Left forelimb (tissue), 1 donor: ENCODE measurements at regions not wholly inside any gene's neighbourhood (a gene's known extent, or its start where the extent isn't known, plus 50 kb on each side); places are given as distances from the start of the nearest gene placed in this dataset.
"Not testable (repeated sequence)": the region's sequence is repeated elsewhere in the genome, so short reads cannot be mapped to it uniquely, and the experiment has no call there.

Experiments
- DNase-seq: peaks from one replicate; pipeline ENCODE4 v3.0.0-alpha.2; 2018; ENCODE audit warnings: low spot score

DNA sequence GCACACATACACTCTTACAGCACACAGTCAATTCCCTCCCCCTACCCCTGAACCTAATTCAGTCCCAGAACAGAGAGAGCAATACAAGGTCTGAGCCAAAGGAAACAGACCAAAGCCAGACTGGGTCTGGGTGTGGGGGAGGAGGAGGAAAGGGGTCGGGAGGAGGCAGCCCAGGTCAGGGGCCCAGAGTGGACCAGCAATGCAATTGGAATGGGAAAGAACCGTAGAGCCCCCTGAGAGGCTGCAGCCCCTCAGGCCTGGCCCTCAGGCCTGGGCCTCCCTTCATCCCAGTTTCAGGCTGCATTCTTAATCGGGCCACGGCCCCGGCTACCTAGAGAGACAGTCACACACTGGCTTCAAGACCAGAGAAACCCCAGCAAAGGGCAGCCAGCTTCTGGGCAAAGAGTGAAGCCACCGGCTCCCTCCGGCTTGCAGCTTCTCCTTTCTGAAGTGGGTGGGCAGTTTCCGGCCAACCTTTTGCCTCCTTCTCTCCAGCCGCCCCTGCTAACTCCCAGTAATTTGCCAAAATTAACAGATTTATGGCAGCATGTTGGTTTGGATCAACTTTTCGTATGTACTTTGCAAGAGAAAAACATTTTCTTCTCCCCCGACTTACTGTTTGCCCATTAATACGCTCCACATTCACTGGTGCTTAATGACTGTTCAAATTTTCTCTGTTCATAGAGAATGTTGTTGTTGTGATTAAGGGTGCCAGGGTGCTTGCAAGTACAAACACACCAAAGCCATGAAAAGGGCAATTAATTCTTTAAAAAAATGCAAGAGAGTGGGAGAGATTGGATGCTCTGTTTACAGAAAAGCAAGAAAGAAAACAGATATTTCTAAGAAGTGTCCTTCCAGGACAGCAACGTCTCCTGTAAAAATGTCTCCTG lies 488.3 kb downstream of the MN1 start:
- DNase-seq = no peak

DNA sequence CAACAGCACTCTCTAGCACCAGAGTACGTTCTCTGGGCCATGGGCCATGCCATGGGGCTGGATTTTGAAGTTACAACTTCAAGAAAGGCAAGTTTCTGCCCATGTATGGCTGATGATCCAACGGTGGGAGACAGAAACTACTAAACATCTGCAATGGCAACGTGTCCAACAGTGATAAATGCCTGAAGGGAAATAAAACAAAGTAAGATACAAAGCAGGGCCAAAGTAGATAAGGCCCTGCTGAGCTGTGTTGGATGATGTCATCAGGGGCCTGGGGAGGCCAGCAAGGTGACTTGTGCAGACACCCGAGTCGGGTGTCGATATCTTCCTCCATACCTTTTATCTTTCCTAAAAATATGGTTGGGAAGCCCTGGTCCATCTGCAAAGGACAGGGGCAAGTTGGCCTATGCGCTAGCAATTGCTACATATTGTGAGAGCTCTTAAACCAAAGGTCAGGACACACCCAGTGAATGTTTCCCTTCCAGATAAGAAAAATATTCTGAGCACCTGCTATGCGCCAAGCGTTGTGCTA lies 487.2 kb downstream of the MN1 start:
- DNase-seq = no peak

DNA sequence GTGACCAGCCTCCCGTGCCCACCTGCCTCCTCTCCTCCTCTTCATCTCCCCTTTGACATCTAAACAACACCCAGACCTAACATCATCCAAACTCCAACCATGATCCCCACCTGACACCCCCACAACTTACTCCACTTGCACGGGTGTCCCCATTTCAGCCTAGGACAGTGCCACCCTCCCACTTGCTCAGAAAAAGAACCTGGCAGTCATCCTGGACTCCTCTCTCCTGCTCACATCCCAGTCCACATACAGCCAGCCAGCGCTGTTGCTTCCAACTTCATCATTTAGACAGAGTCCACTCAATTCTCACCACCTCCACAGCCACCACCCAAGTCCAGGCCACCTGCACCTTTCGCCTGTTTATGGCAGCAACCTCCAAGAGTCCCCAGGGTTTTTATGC lies 485.7 kb downstream of the MN1 start:
- DNase-seq = no peak

DNA sequence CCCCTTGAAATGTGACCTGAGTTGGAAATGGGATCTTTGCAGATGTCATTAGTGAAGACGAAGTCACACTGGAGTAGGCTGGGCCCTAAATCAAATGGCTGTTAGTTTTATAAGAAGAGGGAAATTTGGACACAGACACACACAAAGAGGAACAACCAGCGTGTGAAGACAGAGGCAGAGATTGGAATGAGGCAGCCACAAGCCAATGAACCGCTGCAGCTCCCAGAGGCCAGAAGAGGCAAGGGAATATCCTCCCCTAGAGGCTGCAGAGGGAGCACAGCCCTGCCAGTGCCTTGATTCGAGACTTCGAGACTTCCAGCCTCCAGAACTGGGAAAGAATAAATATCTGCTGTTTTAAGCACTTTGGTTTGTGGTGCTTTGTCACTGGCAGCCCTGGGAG lies 484.5 kb downstream of the MN1 start:
- no peak for DNase-seq

DNA sequence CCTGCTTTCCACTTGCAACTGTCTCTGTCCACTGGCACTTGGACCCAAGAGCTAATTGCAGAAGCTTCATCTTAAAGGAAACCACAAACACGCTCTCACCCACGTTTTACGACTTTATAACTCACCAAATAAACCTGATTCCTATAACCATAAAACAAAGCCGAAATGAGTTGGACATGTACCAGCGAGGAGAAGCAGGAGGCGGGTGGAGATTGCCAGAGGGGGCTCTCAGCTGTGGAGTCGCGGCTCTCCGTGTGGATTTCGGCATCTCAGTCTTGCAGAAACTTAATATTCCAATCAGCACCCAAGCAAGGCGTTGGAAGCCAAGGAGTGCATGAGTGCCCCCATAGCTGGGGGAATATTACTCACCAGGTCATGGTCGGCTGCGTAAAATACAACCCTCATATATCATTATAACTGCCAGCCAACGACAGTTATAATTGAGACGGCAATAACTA lies 483.6 kb downstream of the MN1 start:
- peak; percentile 47 for DNase-seq

DNA sequence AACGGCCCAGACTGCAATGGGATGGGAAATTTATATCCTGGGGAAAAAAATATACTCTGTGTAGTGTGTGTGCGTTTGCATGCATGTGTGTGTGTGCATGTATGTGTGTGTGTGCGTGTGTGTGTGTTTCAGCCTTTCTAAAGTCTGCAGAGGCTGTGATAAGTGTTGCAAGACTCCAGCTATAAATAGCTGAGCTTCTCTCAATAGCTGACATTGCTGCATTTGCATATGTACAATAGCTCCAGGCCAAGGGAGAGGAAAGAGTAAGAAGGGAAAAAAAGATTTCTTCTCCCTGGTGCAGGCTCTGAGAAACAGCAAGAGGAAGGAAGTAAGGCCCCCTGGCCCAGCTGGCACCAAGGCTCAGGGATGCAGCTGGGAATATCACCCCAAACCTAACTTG lies 483.0 kb downstream of the MN1 start:
- DNase-seq = peak; percentile 60

DNA sequence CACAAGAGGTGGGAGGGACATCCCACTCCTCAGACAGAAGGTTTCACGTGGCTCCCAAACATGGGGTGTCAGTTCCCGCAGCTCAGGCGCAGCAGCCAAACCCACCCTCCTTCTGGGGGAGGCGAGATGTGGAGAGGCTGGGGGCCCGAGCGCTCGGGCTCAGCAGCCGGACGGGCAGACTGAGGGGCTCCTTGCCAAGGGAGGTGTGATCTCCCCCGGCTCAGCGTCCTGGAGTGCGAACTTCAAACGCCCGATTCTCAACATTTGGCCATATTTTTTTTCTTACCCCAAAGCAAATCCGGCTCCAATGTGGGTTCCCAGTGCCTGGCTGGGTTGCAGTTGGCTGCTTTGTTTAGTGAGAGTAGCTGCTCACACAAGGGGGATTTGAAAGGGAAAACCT lies 477.9 kb downstream of the MN1 start:
- no peak for DNase-seq

DNA sequence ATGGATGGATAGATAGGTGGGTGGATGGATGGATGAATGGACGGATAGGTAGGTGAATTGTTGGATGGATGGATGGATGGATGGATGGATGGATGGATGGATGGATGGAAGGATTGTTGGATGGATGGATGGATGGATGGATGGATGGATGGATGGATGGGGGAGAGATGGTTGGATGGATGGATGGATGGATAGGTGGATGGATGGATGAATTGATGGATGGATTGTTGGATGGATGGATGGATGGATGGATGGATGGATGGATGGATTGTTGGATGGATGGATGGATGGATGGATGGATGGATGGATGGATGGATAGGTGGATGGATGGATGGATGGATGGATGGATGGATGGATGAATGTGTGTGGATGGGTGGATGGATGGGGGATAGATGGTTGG lies 476.6 kb downstream of the MN1 start:
- DNase-seq = not testable (repeated sequence)

DNA sequence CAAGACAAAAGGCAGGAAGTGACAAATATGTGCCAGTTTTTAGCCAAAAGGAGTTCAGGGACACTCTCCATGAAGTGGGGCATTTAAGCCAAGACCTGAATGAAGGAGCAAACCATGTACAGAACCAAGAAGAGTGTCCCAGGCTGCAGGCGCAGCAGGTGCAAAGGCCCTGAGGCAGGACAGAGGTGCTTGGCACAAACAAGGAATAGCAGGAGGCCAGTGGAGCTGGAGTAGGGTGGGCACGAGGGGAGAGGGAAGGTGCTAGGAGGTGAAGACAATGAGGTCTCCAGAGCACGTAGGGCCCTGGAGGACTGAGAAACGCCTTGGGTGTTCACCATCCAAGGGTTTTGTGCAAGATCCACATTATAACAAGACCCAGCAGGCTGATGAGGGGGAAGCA lies 474.1 kb downstream of the MN1 start:
- no peak for DNase-seq

DNA sequence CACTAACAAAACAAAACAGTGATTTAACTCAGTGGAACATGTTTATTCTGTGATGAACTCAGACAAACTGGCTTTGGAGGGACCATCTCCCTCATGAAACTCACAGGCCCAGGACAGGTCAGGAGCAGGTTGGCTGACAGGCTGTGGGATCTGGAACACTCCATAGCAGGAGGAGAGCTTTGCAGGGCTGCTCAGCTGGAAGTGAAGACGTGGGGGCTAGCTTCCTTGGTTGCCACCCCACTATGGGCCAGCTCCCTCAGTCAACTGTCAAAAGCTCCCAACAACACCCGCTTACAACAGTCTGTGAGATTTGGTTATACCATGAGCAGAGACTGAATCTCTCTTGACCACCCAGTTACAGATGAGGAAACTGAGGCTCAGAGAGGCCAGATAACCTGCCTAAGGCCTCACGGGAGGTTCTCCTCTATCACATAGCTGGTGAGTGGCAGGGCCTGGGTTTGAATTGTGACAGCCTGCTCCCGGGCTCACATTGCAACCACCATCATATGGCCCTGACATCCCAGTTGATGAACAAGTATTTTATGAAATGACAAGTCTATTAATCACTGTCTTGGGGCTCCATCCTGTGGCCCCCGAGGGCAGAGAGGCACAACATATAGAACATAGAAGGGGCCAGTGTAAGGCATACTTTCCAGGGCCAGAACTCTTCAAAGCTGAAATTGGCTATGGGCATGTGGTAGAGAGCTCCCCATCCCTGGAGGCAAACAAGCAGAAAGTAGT lies 473.4 kb downstream of the MN1 start:
- DNase-seq = no peak

DNA sequence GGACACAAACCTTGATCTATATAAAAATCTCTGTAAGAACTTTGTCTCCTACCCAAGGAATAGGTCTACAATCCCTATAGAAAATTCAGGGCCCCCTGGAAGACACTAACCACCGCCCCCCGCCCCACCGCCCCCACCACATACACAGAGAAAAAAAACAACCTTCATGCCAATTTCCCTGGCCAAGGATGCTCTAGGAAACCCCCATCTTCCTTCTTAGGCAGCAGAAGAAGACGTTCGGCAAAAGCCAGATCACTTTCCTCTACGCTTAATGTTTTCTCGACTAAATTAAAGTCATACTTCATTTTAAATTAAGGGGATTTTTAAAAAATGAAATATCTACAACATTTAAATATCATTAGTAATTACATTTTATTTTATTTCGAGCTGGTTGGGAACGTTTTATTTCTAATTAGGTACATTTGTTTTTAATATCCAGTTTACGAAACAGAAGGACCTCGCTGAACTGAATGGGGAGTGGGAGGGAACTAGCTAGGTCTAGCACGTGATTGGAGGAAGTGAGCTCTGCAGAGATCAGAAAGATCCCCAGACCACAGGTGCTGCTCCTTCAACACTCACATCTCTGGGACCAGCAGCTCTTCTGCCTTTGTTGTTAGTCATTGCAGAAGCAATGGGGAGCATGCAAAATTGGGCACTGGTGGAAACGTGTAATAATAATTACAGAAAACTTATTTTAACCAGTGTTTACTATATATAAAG lies 472.3 kb downstream of the MN1 start:
- no peak for DNase-seq

DNA sequence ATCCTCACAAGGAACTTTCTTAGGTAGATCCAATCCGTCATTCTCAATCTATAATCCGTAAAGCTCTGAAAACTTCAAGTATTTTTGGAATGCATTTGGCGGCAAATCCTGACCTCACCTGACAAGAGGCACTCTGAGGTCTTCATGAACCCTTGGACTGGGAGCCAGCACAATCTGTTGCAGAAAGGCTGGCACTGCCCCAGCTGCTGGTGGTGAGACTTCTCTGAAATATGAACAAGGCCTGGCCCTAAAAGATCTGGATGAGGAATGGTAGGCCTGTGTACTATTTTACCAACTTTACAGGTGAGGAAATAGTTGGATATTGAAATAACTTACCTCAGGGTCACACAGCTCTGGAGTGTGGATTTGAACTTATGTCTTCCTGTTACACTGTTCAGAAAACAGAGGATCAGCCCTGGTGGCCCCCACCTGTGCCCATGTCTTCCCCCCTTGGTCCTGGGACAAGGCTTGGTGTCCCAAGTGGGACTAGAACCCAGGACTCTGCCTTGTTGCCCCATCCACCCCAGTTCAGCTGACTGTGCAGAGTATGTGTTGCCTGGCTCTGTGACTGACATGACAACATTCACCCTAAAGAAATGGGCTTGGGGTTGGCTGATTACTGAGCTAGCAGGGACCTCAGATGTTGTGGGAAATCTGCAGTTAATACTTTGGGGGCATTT lies 471.4 kb downstream of the MN1 start:
- no peak for DNase-seq

DNA sequence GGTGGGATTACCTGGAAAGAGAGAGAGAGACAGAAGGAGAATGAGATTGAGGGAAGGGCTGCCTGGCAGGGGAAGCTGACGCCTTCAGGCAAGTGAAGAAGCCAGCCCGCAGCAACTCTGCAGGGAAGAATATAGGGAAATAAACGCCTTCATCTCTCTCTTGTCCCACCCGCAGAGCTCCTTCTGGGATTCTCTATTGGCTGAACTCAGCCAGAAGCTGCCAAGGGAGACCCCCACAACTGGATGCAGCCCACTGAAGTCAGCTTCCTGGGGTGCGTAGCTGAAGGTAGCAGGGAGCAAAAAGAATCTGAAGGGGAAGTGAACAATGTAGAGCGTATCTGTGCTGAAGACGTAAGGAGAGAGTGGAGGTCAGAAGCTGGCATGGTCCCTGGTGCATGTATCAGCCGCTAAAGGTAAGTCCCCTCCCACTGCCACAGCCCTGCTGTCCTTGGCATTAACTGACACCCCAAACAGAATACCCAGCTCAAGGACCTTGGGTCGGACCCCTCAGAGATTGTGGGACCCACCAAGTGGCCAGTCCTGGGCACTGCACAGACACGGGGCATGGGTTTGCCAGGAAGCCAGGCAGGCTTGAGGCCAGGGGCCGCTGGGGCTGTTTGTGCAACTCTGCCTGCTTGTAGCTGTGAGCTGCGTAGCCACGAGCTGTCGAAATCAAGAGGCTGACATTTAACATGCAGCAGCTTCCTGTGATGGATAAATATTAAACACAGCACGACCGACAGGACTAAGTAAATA lies 469.9 kb downstream of the MN1 start:
- DNase-seq = no peak

DNA sequence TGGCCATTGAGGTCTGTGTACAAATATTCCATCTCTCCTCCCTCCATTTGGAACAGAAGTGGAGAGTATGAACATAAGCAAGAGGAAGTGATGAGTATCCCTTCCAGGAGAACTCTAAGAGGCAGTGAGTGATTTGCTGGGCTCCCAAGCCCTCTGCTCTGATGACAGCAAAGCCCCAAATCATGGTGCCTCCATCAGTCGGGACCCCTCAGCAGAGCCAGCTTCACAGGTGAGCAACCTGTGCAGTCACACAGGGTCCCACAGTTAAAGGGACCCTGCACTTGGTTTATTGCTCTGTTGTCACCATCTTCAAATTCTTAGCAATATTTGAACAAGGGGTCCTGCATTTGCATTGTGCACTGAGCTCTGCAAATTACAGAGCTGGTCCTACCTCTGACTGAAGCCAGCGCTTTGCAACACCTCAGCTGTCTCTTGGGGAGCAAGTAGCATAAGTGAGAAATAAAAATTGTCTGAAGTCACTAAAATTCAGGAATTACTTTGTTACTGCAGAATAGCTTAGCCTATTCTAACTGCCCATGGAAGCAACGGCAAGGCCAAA lies 466.4 kb downstream of the MN1 start:
- DNase-seq = no peak

DNA sequence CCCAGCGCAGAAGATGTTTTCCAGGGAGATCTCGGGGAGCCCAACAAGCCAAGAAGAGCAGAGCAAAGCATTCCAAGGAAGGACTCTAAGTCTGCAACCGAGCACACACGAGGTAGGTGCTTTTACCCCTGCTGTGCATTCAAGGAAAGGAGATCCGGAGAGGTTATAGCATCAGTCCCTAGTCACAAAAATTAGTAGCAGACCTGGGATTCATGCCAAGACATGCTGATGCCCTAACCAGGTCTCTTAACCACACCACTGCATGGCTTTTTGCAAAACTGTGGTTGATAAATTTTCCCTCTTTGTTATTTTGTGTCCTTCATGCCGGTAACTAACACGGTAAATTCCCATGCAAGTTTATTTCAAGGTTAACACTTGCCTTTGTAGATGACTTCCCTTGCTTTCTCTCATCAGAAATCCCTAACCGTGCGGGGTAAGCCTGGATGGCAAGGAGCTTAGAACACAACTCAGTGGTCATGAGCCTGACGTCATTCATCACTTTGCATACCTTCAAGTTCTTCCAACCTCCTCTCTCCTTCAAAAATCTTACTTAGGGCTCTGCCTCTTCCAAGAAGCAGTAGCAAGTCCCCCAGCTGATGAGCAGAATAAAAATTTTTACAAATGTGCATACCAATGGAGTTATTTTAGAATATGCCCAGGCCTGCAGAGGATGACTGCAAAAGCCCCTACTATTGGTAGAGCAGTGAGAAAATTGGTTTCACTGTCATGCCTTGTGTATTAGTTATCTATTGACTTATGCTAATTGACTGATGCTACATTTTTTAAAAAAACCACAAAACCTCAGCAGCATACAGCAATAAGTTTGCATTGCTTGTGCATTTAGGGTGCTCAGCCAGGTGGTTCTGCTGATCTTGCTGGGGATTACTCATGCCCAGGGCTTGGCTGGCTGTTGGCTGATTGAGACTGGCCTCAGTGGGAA lies 465.1 kb downstream of the MN1 start:
- DNase-seq = no peak

DNA sequence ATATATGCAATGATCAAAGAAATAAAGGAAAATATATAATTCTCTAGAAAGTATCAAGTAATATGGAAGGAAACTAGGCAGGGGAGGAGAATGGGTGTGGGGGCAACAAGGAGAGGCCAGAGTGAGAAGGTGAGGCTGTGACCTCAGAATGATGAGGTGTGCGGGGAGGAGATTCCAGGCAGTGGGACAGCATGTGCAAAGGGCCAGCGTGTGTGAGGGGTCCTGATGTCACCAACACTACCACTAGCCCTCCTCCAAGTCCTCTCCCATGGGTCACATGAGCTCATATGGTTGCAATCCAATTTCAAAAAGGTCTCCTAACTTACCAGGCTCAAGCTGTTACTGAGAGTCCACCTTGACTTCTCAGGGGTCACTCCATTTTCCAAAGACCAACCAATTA lies 463.9 kb downstream of the MN1 start:
- no peak for DNase-seq

DNA sequence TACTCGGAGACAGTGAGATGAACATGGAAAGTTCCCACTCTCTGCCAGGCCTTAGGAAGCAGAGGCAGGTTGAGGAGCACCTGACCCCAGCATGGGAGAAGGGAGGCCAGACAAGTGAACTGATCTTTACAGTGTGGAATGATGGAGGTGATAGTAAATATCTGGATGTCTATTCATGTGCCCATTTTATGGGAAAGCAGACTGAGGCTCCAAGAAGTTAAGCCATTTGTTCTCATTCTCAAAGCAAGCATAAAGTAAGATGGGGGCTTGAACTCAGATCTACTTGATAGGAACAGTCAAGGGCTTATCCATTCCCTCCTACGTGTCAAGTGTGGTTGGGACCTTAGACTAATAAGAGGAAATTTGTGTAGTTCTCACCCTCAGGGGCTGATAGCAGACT lies 461.5 kb downstream of the MN1 start:
- no peak for DNase-seq

DNA sequence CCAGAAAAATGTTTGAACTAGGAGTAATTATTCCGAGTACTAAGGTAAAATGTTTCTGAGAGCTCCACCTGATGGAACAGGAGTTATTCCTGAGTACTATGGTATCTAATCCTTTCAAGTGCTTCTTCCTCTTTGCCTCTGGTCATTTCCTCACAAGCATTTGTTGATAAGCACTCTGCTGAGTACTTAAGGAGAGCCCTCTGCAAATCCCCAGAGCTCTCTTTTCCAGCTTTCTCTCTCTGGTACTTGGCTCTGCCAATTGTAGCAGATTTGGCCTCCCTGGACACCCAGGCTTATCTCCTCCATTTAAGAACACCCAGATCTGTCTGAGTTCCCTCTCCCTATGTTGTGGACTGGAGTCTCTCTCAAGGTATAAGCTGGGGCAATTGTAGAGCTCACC lies 457.0 kb downstream of the MN1 start:
- DNase-seq = no peak

DNA sequence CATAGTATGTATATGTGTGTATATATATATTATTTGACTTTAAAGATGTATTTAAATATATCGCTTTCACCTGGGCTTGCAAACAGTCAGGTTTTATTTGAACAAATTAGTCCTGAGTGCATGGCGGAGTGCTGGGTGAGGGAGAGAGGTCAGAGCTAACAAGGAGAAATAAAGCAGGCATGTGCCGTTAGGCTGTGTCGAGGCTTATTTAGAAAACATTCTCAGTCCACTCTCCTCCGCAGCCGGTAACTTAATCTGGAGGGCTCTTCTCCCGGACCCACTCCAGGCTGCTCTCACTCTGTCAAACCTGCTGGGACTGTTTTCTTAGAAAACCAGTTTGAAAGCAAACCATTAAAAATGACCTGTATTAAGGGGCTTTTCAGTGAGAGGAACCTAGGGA lies 455.9 kb downstream of the MN1 start:
- DNase-seq = no peak

DNA sequence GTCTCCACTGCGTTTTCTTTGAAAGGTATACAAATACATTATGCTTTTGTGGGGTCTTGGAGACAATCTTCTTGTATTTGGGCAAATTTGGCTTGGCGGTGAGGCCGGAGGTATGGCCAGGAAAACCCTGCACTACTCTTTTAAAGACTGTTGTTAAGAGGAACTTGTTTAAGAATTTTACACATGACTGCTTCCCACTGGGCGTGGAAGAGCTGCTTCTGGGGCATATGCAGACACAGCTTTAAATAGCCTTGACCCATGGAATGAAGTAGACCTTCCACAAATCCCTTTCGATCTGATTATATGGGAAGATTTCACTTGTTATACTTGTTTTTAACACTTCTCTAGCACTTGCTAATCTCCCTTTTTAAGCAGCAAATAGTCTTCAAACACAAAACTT lies 453.6 kb downstream of the MN1 start:
- DNase-seq = no peak
